Left lung (tissue), 4 donors: ENCODE measurements at regions not wholly inside any gene's neighbourhood (a gene's known extent, or its start where the extent isn't known, plus 50 kb on each side); places are given as distances from the start of the nearest gene placed in this dataset.
"Not testable (repeated sequence)": the region's sequence is repeated elsewhere in the genome, so short reads cannot be mapped to it uniquely, and the experiment has no call there.

Experiments used
- ATAC-seq: fragments of 200-7000 bp; cut with Tn5 transposase; one replicate; pipeline ENCODE4 v1.9.1; 2020; ENCODE audit warnings: moderate library complexity
- DNase-seq, 4 donors: peaks; one replicate each; pipeline ENCODE4 v3.0.0-alpha.2; 2013 to 2020
- H3K27ac ChIP-seq, 2 donors: fragments of 200-600 bp; sonication (generic) in 1 of 2; one replicate each; pipeline versions ENCODE4 v1.5.0 to v1.8.0; 2020 to 2021
- H3K27me3 ChIP-seq, 2 donors: fragments of 200-600 bp; sonication (generic) in 1 of 2; one replicate each; pipeline versions ENCODE4 v1.5.0 to v1.8.0; 2020 to 2021
- H3K36me3 ChIP-seq, 2 donors: fragments of 200-600 bp; sonication (generic) in 1 of 2; one replicate each; pipeline versions ENCODE4 v1.5.0 to v1.8.0; 2020 to 2021
- H3K4me1 ChIP-seq, 2 donors: fragments of 200-600 bp; one replicate each; pipeline ENCODE4 v1.8.0; 2021
- H3K4me3 ChIP-seq, 2 donors: fragments of 200-600 bp; sonication (generic) in 1 of 2; one replicate each; pipeline versions ENCODE4 v1.5.0 to v1.8.0; 2020 to 2021; ENCODE audit warnings: mild to moderate bottlenecking in 1 of 2
- H3K9me3 ChIP-seq, 2 donors: fragments of 200-600 bp; sonication (generic) in 1 of 2; one replicate each; pipeline versions ENCODE4 v1.5.0 to v1.8.0; 2020 to 2021
- intact Hi-C, 2 donors: fragments of 100-400 bp; cut with DNase I; formaldehyde crosslinking; loops; one replicate each; pipeline versions ENCODE4 v1.11.2 to v1.14.2; 2022
- TF ChIP-seq, protein P1 (sequence below), 2 donors: fragments of 200-600 bp; sonication (generic) in 1 of 2; IDR thresholded peaks; one replicate each; pipeline versions ENCODE4 v1.5.0 to v1.8.0; 2021; ENCODE audit warnings: antibody characterized with exemption in 2 of 2
- donor health status: DM: no; HTN: yes; CAD: no.
- donor health status: DM: no; HTN: no; CAD: no.

DNA sequence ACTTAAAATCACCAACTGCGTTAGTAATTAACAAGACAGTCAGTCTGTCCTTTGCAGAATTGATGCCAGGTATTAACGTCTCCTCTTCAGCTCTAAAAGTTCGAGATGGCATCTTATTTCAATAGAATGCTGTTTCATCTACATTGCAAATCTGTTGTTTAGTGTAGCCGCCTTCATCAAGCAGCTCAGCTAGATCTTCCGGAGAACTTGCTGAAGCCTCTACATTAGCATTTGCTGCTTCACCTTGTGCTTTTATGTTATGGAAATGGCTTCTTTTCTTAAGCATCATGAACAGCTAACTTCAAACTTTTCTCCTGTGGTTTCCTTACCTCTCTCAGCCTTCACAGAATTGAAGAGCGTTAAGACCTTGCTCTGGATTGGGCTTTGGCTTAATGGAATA is 95.5 kb upstream of the FAM20C start:
- no peak for DNase-seq
- ATAC-seq: no peak

DNA sequence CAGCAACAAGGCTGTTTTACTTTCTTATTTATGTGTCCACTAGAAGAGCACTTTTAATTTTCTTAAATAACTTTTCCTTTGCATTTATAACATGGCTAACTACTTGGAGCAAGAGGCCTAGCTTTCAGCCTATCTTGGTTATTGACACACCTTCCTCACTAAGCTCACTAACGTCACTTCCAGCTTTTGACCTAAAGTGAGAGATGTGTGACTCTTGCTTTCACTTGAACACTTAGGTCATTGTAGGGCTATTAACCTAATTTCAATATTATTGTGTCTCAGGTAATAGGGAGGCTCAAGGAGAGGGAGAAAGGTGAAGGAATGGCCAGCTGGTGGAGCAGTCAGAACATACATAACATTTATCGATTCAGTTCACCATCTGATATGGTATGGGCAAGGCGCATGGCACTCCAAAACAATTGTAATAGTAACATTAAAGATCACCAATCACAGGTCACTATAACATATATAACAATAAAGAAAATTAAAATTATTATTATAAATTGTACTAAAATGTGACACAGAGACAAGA is 95.0 kb upstream of the FAM20C start:
- TF ChIP-seq, protein P1, sequence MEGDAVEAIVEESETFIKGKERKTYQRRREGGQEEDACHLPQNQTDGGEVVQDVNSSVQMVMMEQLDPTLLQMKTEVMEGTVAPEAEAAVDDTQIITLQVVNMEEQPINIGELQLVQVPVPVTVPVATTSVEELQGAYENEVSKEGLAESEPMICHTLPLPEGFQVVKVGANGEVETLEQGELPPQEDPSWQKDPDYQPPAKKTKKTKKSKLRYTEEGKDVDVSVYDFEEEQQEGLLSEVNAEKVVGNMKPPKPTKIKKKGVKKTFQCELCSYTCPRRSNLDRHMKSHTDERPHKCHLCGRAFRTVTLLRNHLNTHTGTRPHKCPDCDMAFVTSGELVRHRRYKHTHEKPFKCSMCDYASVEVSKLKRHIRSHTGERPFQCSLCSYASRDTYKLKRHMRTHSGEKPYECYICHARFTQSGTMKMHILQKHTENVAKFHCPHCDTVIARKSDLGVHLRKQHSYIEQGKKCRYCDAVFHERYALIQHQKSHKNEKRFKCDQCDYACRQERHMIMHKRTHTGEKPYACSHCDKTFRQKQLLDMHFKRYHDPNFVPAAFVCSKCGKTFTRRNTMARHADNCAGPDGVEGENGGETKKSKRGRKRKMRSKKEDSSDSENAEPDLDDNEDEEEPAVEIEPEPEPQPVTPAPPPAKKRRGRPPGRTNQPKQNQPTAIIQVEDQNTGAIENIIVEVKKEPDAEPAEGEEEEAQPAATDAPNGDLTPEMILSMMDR (IDR thresholded peaks at IDR 0.05): no peak
- no peak overlapping the region for H3K27ac ChIP-seq
- H3K4me3 ChIP-seq: no peak overlapping the region
- no peaks in the 10 kb centered on the region for H3K27me3 ChIP-seq
- no peak for DNase-seq
- H3K4me1 ChIP-seq: no peaks in the 10 kb centered on the region
- H3K9me3 ChIP-seq: peaks cover 0 to 11% of the 10 kb centered on the region in 2 donors
- intact Hi-C loops: no loop called here
- no peaks in the 10 kb centered on the region for H3K36me3 ChIP-seq
- no peak for ATAC-seq

More for the DNA sequence above, 95.5 kb upstream of the FAM20C start:
- Histone ChIP-seq H3K9me3 (peaks cover 0 to 11% of the 10 kb centered on the region in 2 donors), H3K4me3 (no peak overlapping the region), H3K27ac (no peak overlapping the region), H3K4me1 (no peaks in the 10 kb centered on the region), H3K36me3 (no peaks in the 10 kb centered on the region), H3K27me3 (no peaks in the 10 kb centered on the region)
- intact Hi-C loops: no loop called here
- TF ChIP-seq, protein P1 (IDR thresholded peaks at IDR 0.05): no peak

DNA sequence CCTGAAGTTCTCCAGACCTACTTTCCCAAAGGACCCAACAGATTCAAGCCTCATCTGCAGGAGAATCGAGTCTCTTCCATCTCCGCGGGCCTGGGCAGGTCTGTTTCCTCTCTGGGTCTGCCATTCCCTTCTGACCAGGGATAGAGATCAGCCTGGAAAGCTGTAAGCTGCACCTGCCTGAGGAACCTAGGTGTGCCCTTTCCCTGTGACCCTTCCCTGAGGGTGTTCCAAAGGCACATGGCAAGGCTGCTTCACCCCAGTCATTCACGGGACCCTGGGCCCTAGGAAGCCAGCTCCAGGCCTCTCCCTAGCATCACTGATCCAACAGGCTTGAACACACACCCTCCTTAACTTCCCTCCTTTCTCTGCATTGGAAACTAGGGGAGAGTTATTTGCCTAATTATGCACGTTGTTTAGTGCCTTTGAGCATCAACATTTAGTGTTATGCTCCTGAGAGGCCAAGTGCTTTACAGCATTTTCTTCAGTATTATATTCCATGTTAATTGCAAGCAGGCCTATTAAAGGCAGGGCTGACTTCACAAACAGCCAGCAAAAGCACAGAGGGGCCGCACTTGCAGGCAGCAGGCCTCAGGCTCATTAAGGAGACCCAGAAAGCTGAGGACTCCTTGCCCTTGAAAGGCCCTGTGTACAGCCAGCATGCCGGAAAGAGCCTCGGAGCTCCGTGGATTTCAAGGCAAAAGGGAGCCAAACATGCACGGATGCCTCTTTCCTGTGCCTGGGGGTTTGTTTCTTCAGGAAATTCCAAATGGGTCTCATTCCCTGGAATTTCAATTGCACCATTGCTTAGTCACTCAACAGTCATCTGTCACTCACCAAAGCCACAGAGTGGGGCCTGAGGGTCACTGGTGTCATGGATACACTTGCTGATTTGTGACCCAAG is 91.0 kb upstream of the FAM20C start:
- Histone ChIP-seq H3K27ac (no peak overlapping the region), H3K4me1 (no peaks in the 10 kb centered on the region), H3K9me3 (peaks cover 0 to 11% of the 10 kb centered on the region in 2 donors), H3K4me3 (no peak overlapping the region), H3K36me3 (no peaks in the 10 kb centered on the region), H3K27me3 (no peaks in the 10 kb centered on the region)
- intact Hi-C loops: no loop called here
- TF ChIP-seq, protein P1 (IDR thresholded peaks at IDR 0.05): no peak
- DNase-seq (no peak), ATAC-seq (no peak)

DNA sequence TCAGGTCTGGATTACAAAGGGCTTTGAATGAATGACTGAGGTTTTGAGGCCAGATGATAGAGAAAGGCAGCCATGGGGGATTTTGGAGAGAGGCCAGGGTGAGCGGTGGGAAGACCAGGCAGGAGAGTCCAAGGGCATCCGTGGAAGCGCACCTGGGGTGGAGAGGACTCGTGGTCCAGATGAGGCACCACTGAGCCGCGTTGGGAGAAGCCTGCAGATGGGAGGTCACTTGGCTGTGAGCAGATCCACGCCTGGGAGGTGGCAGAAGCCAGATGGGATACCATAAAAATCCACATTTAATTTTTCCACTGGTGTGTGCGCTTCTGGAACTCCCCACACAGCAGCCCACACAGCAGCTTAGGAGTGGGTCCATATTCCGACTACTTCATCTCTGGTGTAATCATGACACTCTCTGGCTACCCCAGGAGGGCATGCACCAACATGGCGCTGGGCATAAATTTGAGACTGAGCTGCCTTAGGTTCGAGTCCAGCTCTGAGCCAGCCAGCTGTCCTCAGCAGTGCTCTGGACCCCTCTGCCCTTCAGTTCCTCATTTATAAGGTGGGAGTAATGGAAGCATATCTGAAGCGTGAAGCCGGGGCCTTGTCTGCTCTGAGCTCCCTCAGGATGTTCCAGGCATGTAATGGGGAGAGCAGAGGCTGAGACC is 90.2 kb upstream of the FAM20C start:
- ATAC-seq (no peak), DNase-seq (no peak)
- intact Hi-C loops: no loop called here
- Histone ChIP-seq H3K27me3 (no peaks in the 10 kb centered on the region), H3K4me1 (no peaks in the 10 kb centered on the region), H3K9me3 (peaks cover 0 to 11% of the 10 kb centered on the region in 2 donors), H3K36me3 (no peaks in the 10 kb centered on the region), H3K4me3 (no peak overlapping the region), H3K27ac (no peak overlapping the region)
- TF ChIP-seq, protein P1 (IDR thresholded peaks at IDR 0.05): no peak

DNA sequence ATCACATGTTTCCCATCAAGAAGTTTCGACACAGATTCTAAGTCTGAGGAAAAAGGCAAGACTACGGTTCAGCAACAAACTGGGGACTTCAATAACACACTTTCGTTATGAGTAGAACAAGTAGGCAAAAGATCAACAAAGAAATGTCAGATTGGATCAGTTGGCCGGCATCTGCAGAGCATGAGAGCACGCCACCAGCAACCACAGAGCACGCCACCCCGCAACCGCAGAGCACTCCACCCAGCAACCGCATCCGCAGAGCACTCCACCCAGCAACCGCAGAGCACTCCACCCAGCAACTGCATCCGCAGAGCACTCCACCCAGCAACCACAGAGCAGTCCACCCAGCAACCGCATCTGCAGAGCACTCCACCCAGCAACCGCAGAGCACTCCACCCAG is 89.7 kb upstream of the FAM20C start:
- no peak for DNase-seq

DNA sequence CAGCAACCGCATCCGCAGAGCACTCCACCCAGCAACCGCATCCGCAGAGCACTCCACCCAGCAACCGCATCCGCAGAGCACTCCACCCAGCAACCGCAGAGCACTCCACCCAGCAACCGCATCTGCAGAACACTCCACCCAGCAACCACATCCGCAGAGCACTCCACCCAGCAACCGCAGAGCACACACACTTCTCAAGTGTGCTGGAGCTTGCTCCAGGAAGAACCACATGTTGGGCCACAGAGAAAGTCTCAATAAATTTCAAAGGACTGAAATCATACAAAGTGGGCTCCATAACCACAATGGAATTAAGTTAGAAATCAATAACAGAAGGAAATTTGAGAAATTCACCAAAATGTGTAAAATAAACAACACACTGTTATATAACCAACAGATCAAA is 88.4 kb upstream of the FAM20C start:
- ATAC-seq, intact Hi-C loops, H3K9me3 ChIP-seq: not testable (repeated sequence)

More for the DNA sequence above, 89.7 kb upstream of the FAM20C start:
- intact Hi-C loops: no loop called here
- ATAC-seq: no peak
- Histone ChIP-seq H3K9me3 (peaks cover 0 to 10% of the 10 kb centered on the region in 2 donors), H3K27me3 (no peaks in the 10 kb centered on the region), H3K4me1 (no peaks in the 10 kb centered on the region), H3K4me3 (no peak overlapping the region), H3K36me3 (no peaks in the 10 kb centered on the region), H3K27ac (no peak overlapping the region)
- TF ChIP-seq, protein P1 (IDR thresholded peaks at IDR 0.05): no peak

More for the DNA sequence above, 88.4 kb upstream of the FAM20C start:
- H3K36me3 ChIP-seq, H3K4me3 ChIP-seq, H3K27ac ChIP-seq, H3K4me1 ChIP-seq, DNase-seq, H3K27me3 ChIP-seq: not testable (repeated sequence)
